NCI-H524 (cell line): ENCODE measurements at regions not wholly inside any gene's neighbourhood (a gene's known extent, or its start where the extent isn't known, plus 50 kb on each side); places are given as distances from the start of the nearest gene placed in this dataset.
"Not testable (repeated sequence)": the region's sequence is repeated elsewhere in the genome, so short reads cannot be mapped to it uniquely, and the experiment has no call there.

Experiments
- DNase-seq, 2 experiments: peaks; one replicate each; lab custom pipeline; 2025; lab: John Stamatoyannopoulos, UW

- DNase-seq: no peak
Observed at GRCh38 chr4:162841753-162842152, 324.9 kb downstream of the NAF1 start.

- DNase-seq: no peak
Observed at GRCh38 chr4:162839814-162840213, 326.9 kb downstream of the NAF1 start.

GRCh38 chr4:162838671-162839070, 328.0 kb downstream of the NAF1 start:
- DNase-seq: no peak

- DNase-seq: no peak
Observed at GRCh38 chr4:162837679-162838078, 329.0 kb downstream of the NAF1 start.

- DNase-seq: no peak
Observed at GRCh38 chr4:162837241-162837640, 329.4 kb downstream of the NAF1 start.

- DNase-seq: no peak
Observed at GRCh38 chr4:162836773-162837172, 329.9 kb downstream of the NAF1 start.

GRCh38 chr4:162836258-162836657, 330.4 kb downstream of the NAF1 start:
- not testable (repeated sequence) for DNase-seq

- no peak for DNase-seq
Observed at GRCh38 chr4:162830899-162831298, 335.8 kb downstream of the NAF1 start.

- not testable (repeated sequence) for DNase-seq
Observed at GRCh38 chr4:162817374-162817773, 349.3 kb downstream of the NAF1 start.

- DNase-seq: no peak
Observed at GRCh38 chr4:162804351-162804924, 362.3 kb downstream of the NAF1 start.

GRCh38 chr4:162803378-162803777, 363.3 kb downstream of the NAF1 start:
- DNase-seq: no peak

- no peak for DNase-seq
Observed at GRCh38 chr4:162797108-162797507, 369.6 kb downstream of the NAF1 start.

GRCh38 chr4:162793571-162793970, 373.1 kb downstream of the NAF1 start:
- no peak for DNase-seq

GRCh38 chr4:162793004-162793403, 373.7 kb downstream of the NAF1 start:
- no peak for DNase-seq

GRCh38 chr4:162791226-162791625, 375.5 kb downstream of the NAF1 start:
- no peak for DNase-seq

- no peak for DNase-seq
Observed at GRCh38 chr4:162787120-162787519, 379.6 kb downstream of the NAF1 start.

GRCh38 chr4:162782778-162783525, 383.7 kb downstream of the NAF1 start:
- no peak for DNase-seq

GRCh38 chr4:162782096-162782777, 384.5 kb downstream of the NAF1 start:
- no peak for DNase-seq

- DNase-seq: no peak
Observed at GRCh38 chr4:162770761-162771490, 395.8 kb downstream of the NAF1 start.

GRCh38 chr4:162767083-162767482, 399.6 kb downstream of the NAF1 start:
- no peak for DNase-seq

- DNase-seq: no peak
Observed at GRCh38 chr4:162761965-162762364, 404.7 kb downstream of the NAF1 start.

- not testable (repeated sequence) for DNase-seq
Observed at GRCh38 chr4:162740228-162740627, 426.5 kb downstream of the NAF1 start.

GRCh38 chr4:162739596-162739995, 427.1 kb downstream of the NAF1 start:
- DNase-seq: not testable (repeated sequence)
